GM23338 (cell line): ENCODE measurements at regions not wholly inside any gene's neighbourhood (a gene's known extent, or its start where the extent isn't known, plus 50 kb on each side); places are given as distances from the start of the nearest gene placed in this dataset.

ENCODE experiments used
- ATAC-seq: fragments of 200-7000 bp; cut with Tn5 transposase; 3 replicates; pipeline ENCODE4 v1.9.1; 2020
- DNase-seq: peaks from one replicate; pipeline ENCODE4 v3.0.0-alpha.2; 2015; ENCODE audit warnings: low spot score
- H2AFZ ChIP-seq: fragments of 200-600 bp; sonication (generic); 2 replicates; pipeline ENCODE4 v1.8.0; 2016; ENCODE audit warnings: antibody characterized with exemption, mild to moderate bottlenecking, moderate library complexity
- H3F3A ChIP-seq: fragments of 200-600 bp; sonication (generic); replicated peaks from 2 replicates; pipeline ENCODE4 v1.8.0; 2017; ENCODE audit warnings: antibody characterized with exemption, mixed run types, low read depth
- H3K27ac ChIP-seq: fragments of 200-600 bp; sonication (generic); 2 replicates; pipeline ENCODE4 v1.6.1; 2016; ENCODE audit warnings: low read depth
- H3K27me3 ChIP-seq: fragments of 200-600 bp; sonication (generic); 2 replicates; pipeline ENCODE4 v1.8.0; 2016; ENCODE audit warnings: mild to moderate bottlenecking, mixed run types, moderate library complexity; ENCODE audit not compliant: insufficient read depth
- H3K36me3 ChIP-seq: fragments of 200-600 bp; sonication (generic); 2 replicates; pipeline ENCODE4 v1.8.0; 2016; ENCODE audit warnings: mild to moderate bottlenecking; ENCODE audit not compliant: insufficient read depth
- H3K4me1 ChIP-seq: fragments of 200-600 bp; sonication (generic); 2 replicates; pipeline ENCODE4 v1.8.0; 2016; ENCODE audit warnings: mild to moderate bottlenecking, moderate library complexity; ENCODE audit not compliant: insufficient read depth
- H3K4me2 ChIP-seq: fragments of 200-600 bp; sonication (generic); 2 replicates; pipeline ENCODE4 v1.7.1; 2017; ENCODE audit warnings: mixed run types
- H3K4me3 ChIP-seq: fragments of 200-600 bp; sonication (generic); 2 replicates; pipeline ENCODE4 v1.6.1; 2016; ENCODE audit warnings: mixed run types
- H3K79me2 ChIP-seq: fragments of 200-600 bp; sonication (generic); replicated peaks from 2 replicates; pipeline ENCODE4 v1.8.0; 2017; ENCODE audit warnings: mild to moderate bottlenecking; ENCODE audit not compliant: insufficient read depth
- H3K9me2 ChIP-seq: fragments of 200-600 bp; sonication (generic); 2 replicates; pipeline ENCODE4 v1.8.0; 2017; ENCODE audit not compliant: insufficient read depth
- H4K20me1 ChIP-seq: fragments of 200-600 bp; sonication (generic); replicated peaks from 2 replicates; pipeline ENCODE4 v1.8.0; 2017; ENCODE audit warnings: mild to moderate bottlenecking; ENCODE audit not compliant: insufficient read depth
- H3K27ac Mint-ChIP-seq: 2 replicates; pipeline ENCODE4 v1.8.0; 2020; ENCODE audit warnings: inconsistent platforms, mild to moderate bottlenecking, moderate library complexity, mixed read lengths
- H3K27me3 Mint-ChIP-seq: 3 replicates; pipeline ENCODE4 v1.8.0; 2022; ENCODE audit warnings: low read depth, mild to moderate bottlenecking, moderate library complexity, mixed read lengths, inconsistent platforms; ENCODE audit not compliant: insufficient read depth, poor library complexity
- H3K36me3 Mint-ChIP-seq: 3 replicates; pipeline ENCODE4 v1.8.0; 2021; ENCODE audit warnings: low read depth, mild to moderate bottlenecking, inconsistent platforms, moderate library complexity, mixed read lengths
- H3K4me1 Mint-ChIP-seq: 3 replicates; pipeline ENCODE4 v1.8.0; 2020; ENCODE audit warnings: mild to moderate bottlenecking, inconsistent platforms, mixed read lengths
- H3K4me3 Mint-ChIP-seq: 3 replicates; pipeline ENCODE4 v1.8.0; 2021; ENCODE audit warnings: moderate library complexity, mild to moderate bottlenecking, inconsistent platforms, mixed read lengths
- H3K9me3 Mint-ChIP-seq: 3 replicates; pipeline ENCODE4 v1.8.0; 2020; ENCODE audit warnings: moderate library complexity, mild to moderate bottlenecking, inconsistent platforms, mixed read lengths
- CREB1 ChIP-seq: fragments of 250-450 bp; sonication (Bioruptor Pico); IDR thresholded peaks from 2 replicates; pipeline ENCODE4 v1.5.0; 2020; ENCODE audit warnings: low read depth, mild to moderate bottlenecking, moderate library complexity
- EZH2 ChIP-seq: fragments of 200-600 bp; sonication (generic); IDR thresholded peaks from one replicate; pipeline ENCODE4 v1.8.0; 2017; ENCODE audit warnings: antibody characterized with exemption, mild to moderate bottlenecking, low read depth; ENCODE audit not compliant: unreplicated experiment
- EZH2phosphoT487 ChIP-seq: fragments of 200-600 bp; sonication (generic); IDR thresholded peaks from one replicate; pipeline ENCODE4 v1.8.1; 2018; ENCODE audit warnings: antibody characterized with exemption; ENCODE audit not compliant: unreplicated experiment
- JUNB ChIP-seq: IDR thresholded peaks from one replicate; pipeline ENCODE4 v1.6.1; 2016; ENCODE audit warnings: antibody characterized with exemption; ENCODE audit not compliant: unreplicated experiment
- NANOG ChIP-seq: IDR thresholded peaks from 2 replicates; pipeline ENCODE4 v1.6.1; 2016; ENCODE audit warnings: antibody characterized with exemption, borderline replicate concordance
- POLR2AphosphoS5 ChIP-seq: IDR thresholded peaks from 2 replicates; pipeline ENCODE4 v1.6.1; 2016; ENCODE audit warnings: antibody characterized with exemption, low read depth
- STAT1 ChIP-seq: IDR thresholded peaks from one replicate; pipeline ENCODE4 v1.6.1; 2016; ENCODE audit warnings: antibody characterized with exemption; ENCODE audit not compliant: unreplicated experiment
- ZNF114 ChIP-seq: fragments of 250-450 bp; sonication (Bioruptor Pico); IDR thresholded peaks from 2 replicates; pipeline ENCODE4 v1.5.0; 2020; ENCODE audit warnings: mild to moderate bottlenecking, moderate library complexity
- ZNF331 ChIP-seq: fragments of 250-450 bp; sonication (Bioruptor Pico); IDR thresholded peaks from 2 replicates; pipeline ENCODE4 v1.5.0; 2020; ENCODE audit warnings: low read depth, mild to moderate bottlenecking, moderate library complexity
- TF ChIP-seq, protein P1 (sequence below): IDR thresholded peaks from 2 replicates; pipeline ENCODE4 v1.6.1; 2016; ENCODE audit warnings: antibody characterized with exemption
- TF ChIP-seq, protein P2 (sequence below): IDR thresholded peaks from one replicate; pipeline ENCODE4 v1.6.1; 2018; ENCODE audit warnings: antibody characterized with exemption; ENCODE audit not compliant: unreplicated experiment
- TF ChIP-seq, protein P3 (sequence below), 2 experiments: fragments of 200-600 bp in 1 of 2; sonication (generic) in 1 of 2; conservative IDR thresholded peaks; 2 replicates each; pipeline versions ENCODE4 v1.5.1 to v1.6.1; 2016 to 2017; ENCODE audit warnings: antibody characterized with exemption in 2 of 2, low read depth in 2 of 2, mild to moderate bottlenecking in 2 of 2, moderate library complexity in 1 of 2
- TF ChIP-seq, protein P4 (sequence below): fragments of 250-450 bp; sonication (Bioruptor Pico); IDR thresholded peaks from 2 replicates; pipeline ENCODE4 v1.5.0; 2020; ENCODE audit warnings: mild to moderate bottlenecking, moderate library complexity

DNA sequence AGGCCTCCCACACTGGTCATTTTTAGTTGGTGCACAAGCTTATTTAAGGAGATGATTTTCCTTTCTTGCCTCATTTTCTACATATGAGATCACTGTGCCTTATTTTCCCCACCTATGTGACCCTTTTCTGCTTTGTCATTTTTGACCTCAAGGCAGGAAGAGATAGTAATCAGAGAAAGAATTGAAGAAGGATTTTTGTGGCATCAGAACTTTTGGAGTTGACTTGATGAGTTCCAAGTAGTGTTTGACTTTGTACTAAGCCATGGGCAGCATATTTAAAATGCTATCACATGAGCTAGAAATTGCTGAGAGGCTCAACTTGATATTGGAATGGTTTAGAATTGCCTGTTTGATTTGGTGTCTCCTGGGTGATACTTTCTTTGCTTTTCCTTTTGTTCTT is 440.8 kb downstream of the AEBP2 start:
- H3K9me2 ChIP-seq: no peaks in the 10 kb centered on the region; the same call in 1 of the 2 replicates
- no peak overlapping the region for H3K4me2 ChIP-seq
- H3K4me3 ChIP-seq: no peak overlapping the region
- Mint-ChIP-seq H3K27ac (no peak overlapping the region), H3K27me3 (no peaks in the 10 kb centered on the region), H3K36me3 (peaks cover 4% of the 10 kb centered on the region; the same call in 1 of the 3 replicates), H3K4me3 (no peak overlapping the region), H3K4me1 (no peaks in the 10 kb centered on the region), H3K9me3 (peaks cover 4% of the 10 kb centered on the region; the same call in 2 of the 3 replicates)
- H2AFZ ChIP-seq: peak overlapping the region; percentile 49; the same call in 1 of the 2 replicates
- H4K20me1 ChIP-seq: no peaks in the 10 kb centered on the region
- H3K36me3 ChIP-seq: no peaks in the 10 kb centered on the region
- H3K27ac ChIP-seq: no peak overlapping the region
- no peaks in the 10 kb centered on the region for H3F3A ChIP-seq
- H3K4me1 ChIP-seq: no peaks in the 10 kb centered on the region
- TF ChIP-seq EZH2phosphoT487: no peak
- no peak for TF ChIP-seq JUNB
- TF ChIP-seq NANOG: no peak
- TF ChIP-seq CREB1: no peak
- TF ChIP-seq ZNF331 (CRISPR knock-in tag): no peak
- TF ChIP-seq EZH2: no peak
- TF ChIP-seq POLR2AphosphoS5: no peak
- TF ChIP-seq, protein P1, sequence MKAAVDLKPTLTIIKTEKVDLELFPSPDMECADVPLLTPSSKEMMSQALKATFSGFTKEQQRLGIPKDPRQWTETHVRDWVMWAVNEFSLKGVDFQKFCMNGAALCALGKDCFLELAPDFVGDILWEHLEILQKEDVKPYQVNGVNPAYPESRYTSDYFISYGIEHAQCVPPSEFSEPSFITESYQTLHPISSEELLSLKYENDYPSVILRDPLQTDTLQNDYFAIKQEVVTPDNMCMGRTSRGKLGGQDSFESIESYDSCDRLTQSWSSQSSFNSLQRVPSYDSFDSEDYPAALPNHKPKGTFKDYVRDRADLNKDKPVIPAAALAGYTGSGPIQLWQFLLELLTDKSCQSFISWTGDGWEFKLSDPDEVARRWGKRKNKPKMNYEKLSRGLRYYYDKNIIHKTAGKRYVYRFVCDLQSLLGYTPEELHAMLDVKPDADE: no peak
- no peak for TF ChIP-seq ZNF114
- TF ChIP-seq, protein P2, sequence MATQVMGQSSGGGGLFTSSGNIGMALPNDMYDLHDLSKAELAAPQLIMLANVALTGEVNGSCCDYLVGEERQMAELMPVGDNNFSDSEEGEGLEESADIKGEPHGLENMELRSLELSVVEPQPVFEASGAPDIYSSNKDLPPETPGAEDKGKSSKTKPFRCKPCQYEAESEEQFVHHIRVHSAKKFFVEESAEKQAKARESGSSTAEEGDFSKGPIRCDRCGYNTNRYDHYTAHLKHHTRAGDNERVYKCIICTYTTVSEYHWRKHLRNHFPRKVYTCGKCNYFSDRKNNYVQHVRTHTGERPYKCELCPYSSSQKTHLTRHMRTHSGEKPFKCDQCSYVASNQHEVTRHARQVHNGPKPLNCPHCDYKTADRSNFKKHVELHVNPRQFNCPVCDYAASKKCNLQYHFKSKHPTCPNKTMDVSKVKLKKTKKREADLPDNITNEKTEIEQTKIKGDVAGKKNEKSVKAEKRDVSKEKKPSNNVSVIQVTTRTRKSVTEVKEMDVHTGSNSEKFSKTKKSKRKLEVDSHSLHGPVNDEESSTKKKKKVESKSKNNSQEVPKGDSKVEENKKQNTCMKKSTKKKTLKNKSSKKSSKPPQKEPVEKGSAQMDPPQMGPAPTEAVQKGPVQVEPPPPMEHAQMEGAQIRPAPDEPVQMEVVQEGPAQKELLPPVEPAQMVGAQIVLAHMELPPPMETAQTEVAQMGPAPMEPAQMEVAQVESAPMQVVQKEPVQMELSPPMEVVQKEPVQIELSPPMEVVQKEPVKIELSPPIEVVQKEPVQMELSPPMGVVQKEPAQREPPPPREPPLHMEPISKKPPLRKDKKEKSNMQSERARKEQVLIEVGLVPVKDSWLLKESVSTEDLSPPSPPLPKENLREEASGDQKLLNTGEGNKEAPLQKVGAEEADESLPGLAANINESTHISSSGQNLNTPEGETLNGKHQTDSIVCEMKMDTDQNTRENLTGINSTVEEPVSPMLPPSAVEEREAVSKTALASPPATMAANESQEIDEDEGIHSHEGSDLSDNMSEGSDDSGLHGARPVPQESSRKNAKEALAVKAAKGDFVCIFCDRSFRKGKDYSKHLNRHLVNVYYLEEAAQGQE: no peak
- TF ChIP-seq, protein P3, sequence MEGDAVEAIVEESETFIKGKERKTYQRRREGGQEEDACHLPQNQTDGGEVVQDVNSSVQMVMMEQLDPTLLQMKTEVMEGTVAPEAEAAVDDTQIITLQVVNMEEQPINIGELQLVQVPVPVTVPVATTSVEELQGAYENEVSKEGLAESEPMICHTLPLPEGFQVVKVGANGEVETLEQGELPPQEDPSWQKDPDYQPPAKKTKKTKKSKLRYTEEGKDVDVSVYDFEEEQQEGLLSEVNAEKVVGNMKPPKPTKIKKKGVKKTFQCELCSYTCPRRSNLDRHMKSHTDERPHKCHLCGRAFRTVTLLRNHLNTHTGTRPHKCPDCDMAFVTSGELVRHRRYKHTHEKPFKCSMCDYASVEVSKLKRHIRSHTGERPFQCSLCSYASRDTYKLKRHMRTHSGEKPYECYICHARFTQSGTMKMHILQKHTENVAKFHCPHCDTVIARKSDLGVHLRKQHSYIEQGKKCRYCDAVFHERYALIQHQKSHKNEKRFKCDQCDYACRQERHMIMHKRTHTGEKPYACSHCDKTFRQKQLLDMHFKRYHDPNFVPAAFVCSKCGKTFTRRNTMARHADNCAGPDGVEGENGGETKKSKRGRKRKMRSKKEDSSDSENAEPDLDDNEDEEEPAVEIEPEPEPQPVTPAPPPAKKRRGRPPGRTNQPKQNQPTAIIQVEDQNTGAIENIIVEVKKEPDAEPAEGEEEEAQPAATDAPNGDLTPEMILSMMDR (conservative IDR thresholded peaks at IDR 0.05; ENCODE audit: low read depth in 2 of 2): no peak
- no peak for TF ChIP-seq STAT1
- TF ChIP-seq, protein P4, sequence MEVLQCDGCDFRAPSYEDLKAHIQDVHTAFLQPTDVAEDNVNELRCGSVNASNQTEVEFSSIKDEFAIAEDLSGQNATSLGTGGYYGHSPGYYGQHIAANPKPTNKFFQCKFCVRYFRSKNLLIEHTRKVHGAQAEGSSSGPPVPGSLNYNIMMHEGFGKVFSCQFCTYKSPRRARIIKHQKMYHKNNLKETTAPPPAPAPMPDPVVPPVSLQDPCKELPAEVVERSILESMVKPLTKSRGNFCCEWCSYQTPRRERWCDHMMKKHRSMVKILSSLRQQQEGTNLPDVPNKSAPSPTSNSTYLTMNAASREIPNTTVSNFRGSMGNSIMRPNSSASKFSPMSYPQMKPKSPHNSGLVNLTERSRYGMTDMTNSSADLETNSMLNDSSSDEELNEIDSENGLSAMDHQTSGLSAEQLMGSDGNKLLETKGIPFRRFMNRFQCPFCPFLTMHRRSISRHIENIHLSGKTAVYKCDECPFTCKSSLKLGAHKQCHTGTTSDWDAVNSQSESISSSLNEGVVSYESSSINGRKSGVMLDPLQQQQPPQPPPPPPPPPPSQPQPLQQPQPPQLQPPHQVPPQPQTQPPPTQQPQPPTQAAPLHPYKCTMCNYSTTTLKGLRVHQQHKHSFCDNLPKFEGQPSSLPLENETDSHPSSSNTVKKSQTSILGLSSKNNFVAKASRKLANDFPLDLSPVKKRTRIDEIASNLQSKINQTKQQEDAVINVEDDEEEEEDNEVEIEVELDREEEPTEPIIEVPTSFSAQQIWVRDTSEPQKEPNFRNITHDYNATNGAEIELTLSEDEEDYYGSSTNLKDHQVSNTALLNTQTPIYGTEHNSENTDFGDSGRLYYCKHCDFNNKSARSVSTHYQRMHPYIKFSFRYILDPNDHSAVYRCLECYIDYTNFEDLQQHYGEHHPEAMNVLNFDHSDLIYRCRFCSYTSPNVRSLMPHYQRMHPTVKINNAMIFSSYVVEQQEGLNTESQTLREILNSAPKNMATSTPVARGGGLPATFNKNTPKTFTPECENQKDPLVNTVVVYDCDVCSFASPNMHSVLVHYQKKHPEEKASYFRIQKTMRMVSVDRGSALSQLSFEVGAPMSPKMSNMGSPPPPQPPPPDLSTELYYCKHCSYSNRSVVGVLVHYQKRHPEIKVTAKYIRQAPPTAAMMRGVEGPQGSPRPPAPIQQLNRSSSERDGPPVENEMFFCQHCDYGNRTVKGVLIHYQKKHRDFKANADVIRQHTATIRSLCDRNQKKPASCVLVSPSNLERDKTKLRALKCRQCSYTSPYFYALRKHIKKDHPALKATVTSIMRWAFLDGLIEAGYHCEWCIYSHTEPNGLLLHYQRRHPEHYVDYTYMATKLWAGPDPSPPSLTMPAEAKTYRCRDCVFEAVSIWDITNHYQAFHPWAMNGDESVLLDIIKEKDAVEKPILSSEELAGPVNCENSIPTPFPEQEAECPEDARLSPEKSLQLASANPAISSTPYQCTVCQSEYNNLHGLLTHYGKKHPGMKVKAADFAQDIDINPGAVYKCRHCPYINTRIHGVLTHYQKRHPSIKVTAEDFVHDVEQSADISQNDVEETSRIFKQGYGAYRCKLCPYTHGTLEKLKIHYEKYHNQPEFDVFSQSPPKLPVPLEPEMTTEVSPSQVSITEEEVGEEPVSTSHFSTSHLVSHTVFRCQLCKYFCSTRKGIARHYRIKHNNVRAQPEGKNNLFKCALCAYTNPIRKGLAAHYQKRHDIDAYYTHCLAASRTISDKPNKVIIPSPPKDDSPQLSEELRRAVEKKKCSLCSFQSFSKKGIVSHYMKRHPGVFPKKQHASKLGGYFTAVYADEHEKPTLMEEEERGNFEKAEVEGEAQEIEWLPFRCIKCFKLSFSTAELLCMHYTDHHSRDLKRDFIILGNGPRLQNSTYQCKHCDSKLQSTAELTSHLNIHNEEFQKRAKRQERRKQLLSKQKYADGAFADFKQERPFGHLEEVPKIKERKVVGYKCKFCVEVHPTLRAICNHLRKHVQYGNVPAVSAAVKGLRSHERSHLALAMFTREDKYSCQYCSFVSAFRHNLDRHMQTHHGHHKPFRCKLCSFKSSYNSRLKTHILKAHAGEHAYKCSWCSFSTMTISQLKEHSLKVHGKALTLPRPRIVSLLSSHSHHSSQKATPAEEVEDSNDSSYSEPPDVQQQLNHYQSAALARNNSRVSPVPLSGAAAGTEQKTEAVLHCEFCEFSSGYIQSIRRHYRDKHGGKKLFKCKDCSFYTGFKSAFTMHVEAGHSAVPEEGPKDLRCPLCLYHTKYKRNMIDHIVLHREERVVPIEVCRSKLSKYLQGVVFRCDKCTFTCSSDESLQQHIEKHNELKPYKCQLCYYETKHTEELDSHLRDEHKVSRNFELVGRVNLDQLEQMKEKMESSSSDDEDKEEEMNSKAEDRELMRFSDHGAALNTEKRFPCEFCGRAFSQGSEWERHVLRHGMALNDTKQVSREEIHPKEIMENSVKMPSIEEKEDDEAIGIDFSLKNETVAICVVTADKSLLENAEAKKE (CRISPR knock-in tag): no peak
- no peaks in the 10 kb centered on the region for H3K79me2 ChIP-seq
- ATAC-seq: no peak
- no peak for DNase-seq
- no peaks in the 10 kb centered on the region for H3K27me3 ChIP-seq
